ENCODE measurements at regions not wholly inside any gene's neighbourhood (a gene's known extent, or its start where the extent isn't known, plus 50 kb on each side); places are given as distances from the start of the nearest gene placed in this dataset.

GRCh38 chr3:59277201-59277600 lies 227.4 kb upstream of the CFAP20DC start:
- Histone ChIP-seq H3K27me3 (replicated peaks; ENCODE audit: insufficient read depth) (no peaks in the 10 kb centered on the region), H3K9me3 (no peaks in the 10 kb centered on the region), H3K36me3 (no peaks in the 10 kb centered on the region), H3K4me1 (replicated peaks) (no peaks in the 10 kb centered on the region), H3K27ac (no peak overlapping the region), H3K4me3 (no peak overlapping the region)
- intact Hi-C loops (cut with DNase I), result no loop called here
- no peak for DNase-seq (ENCODE audit: low spot score)
- no peak for TF ChIP-seq POLR2AphosphoS5 (IDR thresholded peaks at IDR 0.05)
- 55% methylated on average over 4 of the region's 4 CpGs for WGBS

GRCh38 chr3:59273976-59274375 lies 224.2 kb upstream of the CFAP20DC start:
- Histone ChIP-seq H3K36me3 (no peaks in the 10 kb centered on the region), H3K4me3 (no peak overlapping the region), H3K4me1 (replicated peaks) (no peaks in the 10 kb centered on the region), H3K9me3 (no peaks in the 10 kb centered on the region), H3K27ac (no peak overlapping the region), H3K27me3 (replicated peaks; ENCODE audit: insufficient read depth) (no peaks in the 10 kb centered on the region)
- no peak for DNase-seq (ENCODE audit: low spot score)
- TF ChIP-seq CTCF (IDR thresholded peaks at IDR 0.05) (no peak), POLR2AphosphoS5 (IDR thresholded peaks at IDR 0.05) (no peak), POLR2A (IDR thresholded peaks at IDR 0.05) (no peak)
- 76% methylated on average over 2 of the region's 2 CpGs for WGBS
- intact Hi-C loops (cut with DNase I), result no loop called here

GRCh38 chr3:59271971-59272370 lies 222.1 kb upstream of the CFAP20DC start:
- WGBS, result 88% methylated on average over 2 of the region's 2 CpGs
- no peak for TF ChIP-seq CTCF (IDR thresholded peaks at IDR 0.05)
- TF ChIP-seq POLR2AphosphoS5 (IDR thresholded peaks at IDR 0.05), result no peak
- no peak for TF ChIP-seq POLR2A (IDR thresholded peaks at IDR 0.05)
- intact Hi-C loops (cut with DNase I), result no loop called here
- H3K27me3 ChIP-seq (replicated peaks; ENCODE audit: insufficient read depth), result no peaks in the 10 kb centered on the region
- DNase-seq (ENCODE audit: low spot score), result no peak
- no peaks in the 10 kb centered on the region for H3K36me3 ChIP-seq
- no peaks in the 10 kb centered on the region for H3K9me3 ChIP-seq
- H3K27ac ChIP-seq, result no peak overlapping the region
- no peak overlapping the region for H3K4me3 ChIP-seq
- no peaks in the 10 kb centered on the region for H3K4me1 ChIP-seq (replicated peaks)

- Histone ChIP-seq H3K27ac (no peak overlapping the region), H3K27me3 (replicated peaks; ENCODE audit: insufficient read depth) (no peaks in the 10 kb centered on the region), H3K9me3 (no peaks in the 10 kb centered on the region), H3K4me1 (replicated peaks) (no peaks in the 10 kb centered on the region), H3K4me3 (no peak overlapping the region), H3K36me3 (no peaks in the 10 kb centered on the region)
- intact Hi-C loops (cut with DNase I), result no loop called here
- TF ChIP-seq CTCF (IDR thresholded peaks at IDR 0.05) (no peak), POLR2A (IDR thresholded peaks at IDR 0.05) (no peak), POLR2AphosphoS5 (IDR thresholded peaks at IDR 0.05) (no peak)
- WGBS, result 86% methylated on average over 4 of the region's 4 CpGs
- DNase-seq (ENCODE audit: low spot score), result no peak
Observed at GRCh38 chr3:59270921-59271320, 221.1 kb upstream of the CFAP20DC start.

- 69% methylated on average over 2 of the region's 2 CpGs for WGBS
- Histone ChIP-seq H3K4me1 (replicated peaks) (no peaks in the 10 kb centered on the region), H3K27me3 (replicated peaks; ENCODE audit: insufficient read depth) (no peaks in the 10 kb centered on the region), H3K9me3 (no peaks in the 10 kb centered on the region), H3K4me3 (no peak overlapping the region), H3K36me3 (no peaks in the 10 kb centered on the region), H3K27ac (no peak overlapping the region)
- DNase-seq (ENCODE audit: low spot score), result no peak
- TF ChIP-seq CTCF (IDR thresholded peaks at IDR 0.05) (no peak), POLR2A (IDR thresholded peaks at IDR 0.05) (no peak), POLR2AphosphoS5 (IDR thresholded peaks at IDR 0.05) (no peak)
- intact Hi-C loops (cut with DNase I), result no loop called here
Observed at GRCh38 chr3:59270209-59270608, 220.4 kb upstream of the CFAP20DC start.
